Lower leg skin (tissue), 3 donors: ENCODE measurements at regions not wholly inside any gene's neighbourhood (a gene's known extent, or its start where the extent isn't known, plus 50 kb on each side); places are given as distances from the start of the nearest gene placed in this dataset.

Experiments used
- POLR2A ChIP-seq, 2 donors: fragments of 450-650 bp; IDR thresholded peaks; one replicate each; pipeline ENCODE4 v1.6.1; 2016 to 2017; ENCODE audit warnings: antibody characterized with exemption in 2 of 2, mild to moderate bottlenecking in 1 of 2, moderate library complexity in 1 of 2
- TF ChIP-seq, protein P1 (sequence below), 3 donors: fragments of 450-650 bp; IDR thresholded peaks; one replicate each; pipeline ENCODE4 v1.5.1; 2016; ENCODE audit warnings: antibody characterized with exemption in 3 of 3, mild to moderate bottlenecking in 3 of 3, moderate library complexity in 2 of 3

DNA sequence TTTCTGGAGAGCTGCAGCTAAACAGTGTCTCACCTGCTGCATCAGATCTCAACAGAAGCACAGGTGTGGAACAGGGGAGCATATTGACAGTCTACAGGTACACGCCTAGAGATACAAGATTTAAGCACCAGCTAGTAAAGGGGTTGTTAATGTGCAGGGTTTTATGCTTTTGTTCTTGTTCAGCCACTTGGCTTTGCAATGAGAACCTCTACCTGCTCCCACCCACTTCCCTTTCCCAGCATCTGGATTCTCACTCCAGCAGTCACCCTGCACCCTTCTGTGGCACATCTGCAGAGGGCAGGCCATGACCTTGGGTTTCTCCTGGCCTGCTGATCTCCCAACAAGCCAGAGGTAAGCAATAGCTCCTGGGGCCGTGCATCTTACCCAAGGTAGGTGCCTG is 446.6 kb downstream of the BUD13 start:
- TF ChIP-seq, protein P1, sequence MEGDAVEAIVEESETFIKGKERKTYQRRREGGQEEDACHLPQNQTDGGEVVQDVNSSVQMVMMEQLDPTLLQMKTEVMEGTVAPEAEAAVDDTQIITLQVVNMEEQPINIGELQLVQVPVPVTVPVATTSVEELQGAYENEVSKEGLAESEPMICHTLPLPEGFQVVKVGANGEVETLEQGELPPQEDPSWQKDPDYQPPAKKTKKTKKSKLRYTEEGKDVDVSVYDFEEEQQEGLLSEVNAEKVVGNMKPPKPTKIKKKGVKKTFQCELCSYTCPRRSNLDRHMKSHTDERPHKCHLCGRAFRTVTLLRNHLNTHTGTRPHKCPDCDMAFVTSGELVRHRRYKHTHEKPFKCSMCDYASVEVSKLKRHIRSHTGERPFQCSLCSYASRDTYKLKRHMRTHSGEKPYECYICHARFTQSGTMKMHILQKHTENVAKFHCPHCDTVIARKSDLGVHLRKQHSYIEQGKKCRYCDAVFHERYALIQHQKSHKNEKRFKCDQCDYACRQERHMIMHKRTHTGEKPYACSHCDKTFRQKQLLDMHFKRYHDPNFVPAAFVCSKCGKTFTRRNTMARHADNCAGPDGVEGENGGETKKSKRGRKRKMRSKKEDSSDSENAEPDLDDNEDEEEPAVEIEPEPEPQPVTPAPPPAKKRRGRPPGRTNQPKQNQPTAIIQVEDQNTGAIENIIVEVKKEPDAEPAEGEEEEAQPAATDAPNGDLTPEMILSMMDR (IDR thresholded peaks at IDR 0.05), result no peak
- no peak for TF ChIP-seq POLR2A (IDR thresholded peaks at IDR 0.05)
